22Rv1 (cell line): ENCODE measurements at regions not wholly inside any gene's neighbourhood (a gene's known extent, or its start where the extent isn't known, plus 50 kb on each side); places are given as distances from the start of the nearest gene placed in this dataset.
"Not testable (repeated sequence)": the region's sequence is repeated elsewhere in the genome, so short reads cannot be mapped to it uniquely, and the experiment has no call there.

Source experiments
- H3K27ac ChIP-seq: fragments of 450-650 bp; 2 replicates; pipeline ENCODE4 v1.5.1; 2017
- ZFX ChIP-seq: fragments of 450-650 bp; IDR thresholded peaks from 2 replicates; pipeline ENCODE4 v1.6.1; 2017; ENCODE audit warnings: antibody characterized with exemption, borderline replicate concordance
- TF ChIP-seq, protein P1 (sequence below): fragments of 450-650 bp; IDR thresholded peaks from 2 replicates; pipeline ENCODE4 v1.5.1; 2017; ENCODE audit warnings: mild to moderate bottlenecking

- H3K27ac ChIP-seq: no peak overlapping the region
- no peak for TF ChIP-seq ZFX
- TF ChIP-seq, protein P1, sequence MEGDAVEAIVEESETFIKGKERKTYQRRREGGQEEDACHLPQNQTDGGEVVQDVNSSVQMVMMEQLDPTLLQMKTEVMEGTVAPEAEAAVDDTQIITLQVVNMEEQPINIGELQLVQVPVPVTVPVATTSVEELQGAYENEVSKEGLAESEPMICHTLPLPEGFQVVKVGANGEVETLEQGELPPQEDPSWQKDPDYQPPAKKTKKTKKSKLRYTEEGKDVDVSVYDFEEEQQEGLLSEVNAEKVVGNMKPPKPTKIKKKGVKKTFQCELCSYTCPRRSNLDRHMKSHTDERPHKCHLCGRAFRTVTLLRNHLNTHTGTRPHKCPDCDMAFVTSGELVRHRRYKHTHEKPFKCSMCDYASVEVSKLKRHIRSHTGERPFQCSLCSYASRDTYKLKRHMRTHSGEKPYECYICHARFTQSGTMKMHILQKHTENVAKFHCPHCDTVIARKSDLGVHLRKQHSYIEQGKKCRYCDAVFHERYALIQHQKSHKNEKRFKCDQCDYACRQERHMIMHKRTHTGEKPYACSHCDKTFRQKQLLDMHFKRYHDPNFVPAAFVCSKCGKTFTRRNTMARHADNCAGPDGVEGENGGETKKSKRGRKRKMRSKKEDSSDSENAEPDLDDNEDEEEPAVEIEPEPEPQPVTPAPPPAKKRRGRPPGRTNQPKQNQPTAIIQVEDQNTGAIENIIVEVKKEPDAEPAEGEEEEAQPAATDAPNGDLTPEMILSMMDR: no peak
Observed at GRCh38 chr6:82487895-82488294, 124.3 kb downstream of the TPBG start.

DNA sequence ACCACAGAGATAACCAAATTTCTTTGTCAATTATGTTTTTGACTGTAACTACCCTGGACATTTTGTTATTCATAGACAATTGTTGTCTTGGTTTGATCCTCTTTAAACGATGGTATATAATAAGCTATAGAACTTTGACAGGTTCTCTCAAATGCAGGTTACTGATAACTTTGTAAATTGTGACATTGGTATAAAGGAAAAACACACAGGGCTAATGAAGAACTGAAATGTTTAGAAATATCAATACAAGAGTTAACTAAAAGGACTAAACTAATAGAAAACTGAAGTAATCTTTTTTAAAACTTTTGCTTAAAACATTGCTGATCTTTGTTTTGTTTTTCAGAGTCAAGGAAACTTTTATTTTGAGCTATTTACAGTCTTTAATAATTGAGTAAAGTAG lies 124.8 kb downstream of the TPBG start:
- H3K27ac ChIP-seq: no peak overlapping the region
- no peak for TF ChIP-seq ZFX

- TF ChIP-seq ZFX: no peak
- no peak overlapping the region for H3K27ac ChIP-seq
Observed at GRCh38 chr6:82492134-82492533, 128.5 kb downstream of the TPBG start.

GRCh38 chr6:82493467-82493866 lies 129.8 kb downstream of the TPBG start:
- TF ChIP-seq ZFX: no peak
- TF ChIP-seq, protein P1: no peak
- no peak overlapping the region for H3K27ac ChIP-seq

GRCh38 chr6:82494367-82494766 lies 130.8 kb downstream of the TPBG start:
- TF ChIP-seq ZFX: no peak
- TF ChIP-seq, protein P1: no peak
- no peak overlapping the region for H3K27ac ChIP-seq

- not testable (repeated sequence) for H3K27ac ChIP-seq
Observed at GRCh38 chr6:82501901-82502300, 138.3 kb downstream of the TPBG start.

DNA sequence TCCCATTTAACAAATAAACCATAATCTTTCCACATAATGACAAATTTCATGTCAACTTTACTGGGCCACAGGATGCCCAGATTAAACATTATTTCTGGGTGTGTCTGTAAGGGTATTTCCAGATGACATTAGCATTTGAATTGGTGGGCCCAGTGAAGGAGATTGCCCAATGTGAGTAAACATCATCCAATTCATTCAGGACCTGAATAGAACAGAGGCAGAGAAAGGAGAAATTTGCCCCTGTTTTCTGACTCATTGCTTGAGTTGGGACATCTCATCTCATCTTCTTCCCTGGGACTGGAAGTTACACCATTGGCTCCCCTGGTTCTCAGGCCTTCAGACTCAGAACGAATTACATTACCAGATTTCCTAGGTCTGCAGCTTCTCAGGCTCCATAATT lies 142.9 kb downstream of the TPBG start:
- H3K27ac ChIP-seq: no peak overlapping the region
- no peak for TF ChIP-seq ZFX
- TF ChIP-seq, protein P1: no peak

DNA sequence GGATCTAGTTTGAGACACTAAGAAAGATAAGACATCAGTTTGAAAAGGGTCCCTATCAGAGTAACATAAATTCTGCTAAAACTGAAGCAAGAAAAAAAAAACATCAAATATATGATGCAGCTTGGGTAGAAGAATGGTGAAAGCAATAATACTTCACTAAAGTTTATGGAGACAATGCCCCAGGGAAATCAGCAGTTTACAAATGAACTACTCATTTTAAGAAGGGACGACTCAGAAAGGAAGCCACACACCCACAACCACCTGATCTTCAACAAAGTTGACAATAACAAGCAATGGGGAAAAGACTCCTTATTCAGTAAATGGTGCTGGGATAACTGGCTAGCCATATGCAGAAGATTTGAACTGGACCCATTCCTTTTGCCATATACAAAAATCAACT lies 143.5 kb downstream of the TPBG start:
- TF ChIP-seq ZFX: no peak
- TF ChIP-seq, protein P1: no peak
- H3K27ac ChIP-seq: no peak overlapping the region

DNA sequence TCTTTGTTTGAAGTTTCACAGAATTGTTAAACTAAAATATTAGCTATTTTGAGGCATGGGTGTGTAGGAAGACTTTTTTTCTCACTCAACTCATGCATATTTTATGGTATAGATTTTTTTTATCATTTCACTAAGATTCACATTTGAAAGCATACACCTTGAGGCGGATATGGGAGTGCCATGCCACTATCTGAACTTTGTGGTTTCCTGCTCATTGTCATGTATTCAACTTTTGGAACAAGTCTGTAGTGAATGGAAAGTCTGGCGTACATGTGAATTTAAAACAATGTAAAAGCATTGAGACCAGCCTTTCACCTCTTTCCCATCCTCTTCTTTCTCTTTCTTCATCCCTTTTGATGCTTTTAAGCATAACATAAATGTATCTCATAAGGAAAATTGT lies 147.9 kb downstream of the TPBG start:
- H3K27ac ChIP-seq: no peak overlapping the region
- TF ChIP-seq, protein P1: no peak
- TF ChIP-seq ZFX: no peak

DNA sequence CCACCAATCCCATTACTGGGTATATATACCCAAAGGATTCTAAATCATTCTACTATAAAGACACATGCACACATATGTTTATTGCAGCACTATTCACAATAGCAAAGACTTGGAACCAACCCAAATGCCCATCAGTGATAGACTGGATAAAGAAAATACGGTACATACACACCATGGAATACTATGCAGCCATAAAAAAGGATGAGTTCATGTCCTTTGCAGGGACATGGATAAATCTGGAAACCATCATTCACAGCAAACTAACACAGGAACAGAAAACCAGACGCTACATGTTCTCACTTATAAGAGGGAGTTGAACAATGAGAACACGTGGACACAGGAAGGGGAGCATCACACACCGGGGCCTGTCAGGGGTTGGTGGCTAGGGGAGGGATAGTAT lies 154.3 kb downstream of the TPBG start:
- not testable (repeated sequence) for H3K27ac ChIP-seq
